SK-N-SH treated with all-trans-retinoic acid at 6 μM for 48 hours (cell line): ENCODE measurements at regions not wholly inside any gene's neighbourhood (a gene's known extent, or its start where the extent isn't known, plus 50 kb on each side); places are given as distances from the start of the nearest gene placed in this dataset.

Experiments used
- ARNTL ChIP-seq: fragments of 450-650 bp; formaldehyde crosslinking; IDR thresholded peaks from 2 replicates; pipeline ENCODE4 v1.5.0; 2020; ENCODE audit warnings: low read depth, mild to moderate bottlenecking, moderate library complexity, borderline replicate concordance
- CSDC2 ChIP-seq: fragments of 250-450 bp; sonication (Bioruptor Pico); IDR thresholded peaks from 2 replicates; pipeline ENCODE4 v1.5.0; 2020; ENCODE audit warnings: mild to moderate bottlenecking, moderate library complexity
- ESRRG ChIP-seq: fragments of 250-450 bp; sonication (Bioruptor Pico); IDR thresholded peaks from 2 replicates; pipeline ENCODE4 v1.6.1; 2021; ENCODE audit warnings: mild to moderate bottlenecking
- ISL1 ChIP-seq: fragments of 250-450 bp; sonication (Bioruptor Pico); IDR thresholded peaks from 2 replicates; pipeline ENCODE4 v2.1.2; 2022; ENCODE audit warnings: mild to moderate bottlenecking, moderate library complexity
- PPARA ChIP-seq: fragments of 250-450 bp; sonication (Bioruptor Pico); IDR thresholded peaks from 2 replicates; pipeline ENCODE4 v1.5.0; 2020; ENCODE audit warnings: mild to moderate bottlenecking, borderline replicate concordance
- RARB ChIP-seq: fragments of 250-450 bp; sonication (Bioruptor Pico); IDR thresholded peaks from 2 replicates; pipeline ENCODE4 v1.8.0; 2021; ENCODE audit warnings: mild to moderate bottlenecking, moderate library complexity
- SNAI2 ChIP-seq: fragments of 250-450 bp; sonication (Bioruptor Pico); IDR thresholded peaks from 2 replicates; pipeline ENCODE4 v1.5.0; 2020; ENCODE audit warnings: mild to moderate bottlenecking, moderate library complexity
- TOX ChIP-seq: fragments of 250-450 bp; sonication (Bioruptor Pico); IDR thresholded peaks from 2 replicates; pipeline ENCODE4 v1.8.0; 2021; ENCODE audit warnings: mild to moderate bottlenecking, moderate library complexity, borderline replicate concordance
- ZC3H10 ChIP-seq: fragments of 250-450 bp; sonication (Bioruptor Pico); IDR thresholded peaks from 2 replicates; pipeline ENCODE4 v1.5.1; 2021; ENCODE audit warnings: mild to moderate bottlenecking, moderate library complexity
- ZFP30 ChIP-seq: fragments of 450-650 bp; formaldehyde crosslinking; IDR thresholded peaks from 2 replicates; pipeline ENCODE4 v1.5.0; 2022; ENCODE audit warnings: mild to moderate bottlenecking, moderate library complexity
- TF ChIP-seq, protein P1 (sequence below): fragments of 250-450 bp; sonication (Bioruptor Pico); IDR thresholded peaks from 2 replicates; pipeline ENCODE4 v1.5.1; 2021; ENCODE audit warnings: mild to moderate bottlenecking, moderate library complexity

DNA sequence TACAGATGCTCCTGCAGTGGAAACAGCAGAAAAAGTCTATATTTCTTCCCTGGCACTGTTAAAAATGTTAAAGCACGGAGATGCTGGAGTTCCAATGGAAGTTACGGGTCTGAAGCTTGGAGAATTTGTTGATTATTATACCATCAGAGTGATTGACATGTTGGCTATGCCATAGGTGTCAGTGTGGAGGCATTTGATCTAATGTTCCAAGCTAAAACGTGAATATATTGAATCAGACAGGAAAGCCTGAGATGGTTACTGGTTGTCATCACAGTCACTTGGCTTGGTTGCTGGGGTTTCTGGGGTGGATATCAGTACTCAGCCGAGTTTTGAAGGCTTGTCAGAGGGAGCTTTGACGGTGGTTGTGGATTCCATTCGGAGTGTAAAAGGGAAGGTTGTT lies 262.9 kb upstream of the CNTNAP5 start:
- TF ChIP-seq ZC3H10 (no peak), PPARA (CRISPR knock-in tag) (no peak), SNAI2 (no peak), ZFP30 (CRISPR knock-in tag) (no peak), ESRRG (CRISPR knock-in tag) (no peak), ARNTL (no peak), ISL1 (no peak), RARB (CRISPR knock-in tag) (no peak), CSDC2 (CRISPR knock-in tag) (no peak), TOX (no peak)
- TF ChIP-seq, protein P1, sequence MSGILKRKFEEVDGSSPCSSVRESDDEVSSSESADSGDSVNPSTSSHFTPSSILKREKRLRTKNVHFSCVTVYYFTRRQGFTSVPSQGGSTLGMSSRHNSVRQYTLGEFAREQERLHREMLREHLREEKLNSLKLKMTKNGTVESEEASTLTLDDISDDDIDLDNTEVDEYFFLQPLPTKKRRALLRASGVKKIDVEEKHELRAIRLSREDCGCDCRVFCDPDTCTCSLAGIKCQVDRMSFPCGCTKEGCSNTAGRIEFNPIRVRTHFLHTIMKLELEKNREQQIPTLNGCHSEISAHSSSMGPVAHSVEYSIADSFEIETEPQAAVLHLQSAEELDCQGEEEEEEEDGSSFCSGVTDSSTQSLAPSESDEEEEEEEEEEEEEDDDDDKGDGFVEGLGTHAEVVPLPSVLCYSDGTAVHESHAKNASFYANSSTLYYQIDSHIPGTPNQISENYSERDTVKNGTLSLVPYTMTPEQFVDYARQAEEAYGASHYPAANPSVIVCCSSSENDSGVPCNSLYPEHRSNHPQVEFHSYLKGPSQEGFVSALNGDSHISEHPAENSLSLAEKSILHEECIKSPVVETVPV (CRISPR knock-in tag), result no peak
